H9 (cell line): ENCODE measurements at regions not wholly inside any gene's neighbourhood (a gene's known extent, or its start where the extent isn't known, plus 50 kb on each side); places are given as distances from the start of the nearest gene placed in this dataset.

Source experiments
- DNase-seq: peaks from one replicate; pipeline ENCODE4 v3.0.0-alpha.2; 2017
- H2AFZ ChIP-seq: one replicate; pipeline ENCODE4 v1.6.1; 2013; ENCODE audit warnings: mild to moderate bottlenecking, low read length, control low read depth, moderate library complexity
- H2AK5ac ChIP-seq: 2 replicates; pipeline ENCODE4 v1.6.1; 2013; ENCODE audit warnings: low read length, control low read depth, mixed read lengths; ENCODE audit not compliant: insufficient read length
- H2BK120ac ChIP-seq: one replicate; pipeline ENCODE4 v1.6.1; 2013; ENCODE audit warnings: low read depth, mild to moderate bottlenecking, low read length, control low read depth, inconsistent platforms; ENCODE audit not compliant: poor library complexity, severe bottlenecking
- H2BK12ac ChIP-seq: 2 replicates; pipeline ENCODE4 v1.6.1; 2013; ENCODE audit warnings: low read length, control low read depth, mixed read lengths, low read depth; ENCODE audit not compliant: insufficient read length
- H2BK15ac ChIP-seq: 2 replicates; pipeline ENCODE4 v1.6.1; 2013; ENCODE audit warnings: low read depth, low read length, control low read depth
- H2BK20ac ChIP-seq: one replicate; pipeline ENCODE4 v1.6.1; 2013; ENCODE audit warnings: low read depth, mild to moderate bottlenecking, low read length, control low read depth, inconsistent platforms; ENCODE audit not compliant: poor library complexity, severe bottlenecking
- H2BK5ac ChIP-seq: 2 replicates; pipeline ENCODE4 v1.6.1; 2013; ENCODE audit warnings: low read length, control low read depth, mixed read lengths; ENCODE audit not compliant: insufficient read length
- H3K14ac ChIP-seq: 2 replicates; pipeline ENCODE4 v1.6.1; 2013; ENCODE audit warnings: low read length, control low read depth; ENCODE audit not compliant: insufficient read depth
- H3K18ac ChIP-seq: 2 replicates; pipeline ENCODE4 v1.6.1; 2013; ENCODE audit warnings: low read depth, mild to moderate bottlenecking, mixed read lengths, low read length, control low read depth; ENCODE audit not compliant: insufficient read length
- H3K23ac ChIP-seq: 2 replicates; pipeline ENCODE4 v1.6.1; 2013; ENCODE audit warnings: low read length, control low read depth, mixed read lengths, low read depth; ENCODE audit not compliant: insufficient read length
- H3K23me2 ChIP-seq: 2 replicates; pipeline ENCODE4 v1.6.1; 2013; ENCODE audit warnings: low read depth, mild to moderate bottlenecking, mixed read lengths, low read length, control low read depth; ENCODE audit not compliant: insufficient read length, poor library complexity, severe bottlenecking
- H3K27ac ChIP-seq: 2 replicates; pipeline ENCODE4 v1.5.1; 2013; ENCODE audit warnings: low read length, control low read depth, mixed read lengths, low read depth; ENCODE audit not compliant: insufficient read length
- H3K27me3 ChIP-seq: 2 replicates; pipeline ENCODE4 v1.6.1; 2013; ENCODE audit warnings: low read length, control low read depth, inconsistent platforms; ENCODE audit not compliant: insufficient read depth
- H3K4ac ChIP-seq: 2 replicates; pipeline ENCODE4 v1.6.1; 2013; ENCODE audit warnings: low read depth, mild to moderate bottlenecking, control low read depth, inconsistent platforms, low read length, moderate library complexity
- H3K4me1 ChIP-seq: 2 replicates; pipeline ENCODE4 v1.6.1; 2013; ENCODE audit warnings: low read length, control low read depth, inconsistent platforms; ENCODE audit not compliant: insufficient read depth
- H3K4me2 ChIP-seq: 2 replicates; pipeline ENCODE4 v1.6.1; 2013; ENCODE audit warnings: low read length, control low read depth, mixed read lengths; ENCODE audit not compliant: insufficient read length, insufficient read depth
- H3K56ac ChIP-seq: 2 replicates; pipeline ENCODE4 v1.6.1; 2013; ENCODE audit warnings: low read depth, mild to moderate bottlenecking, mixed read lengths, low read length, control low read depth; ENCODE audit not compliant: insufficient read length
- H3K79me1 ChIP-seq: 2 replicates; pipeline ENCODE4 v1.6.1; 2013; ENCODE audit warnings: low read depth, mild to moderate bottlenecking, moderate library complexity, low read length, control low read depth, inconsistent platforms; ENCODE audit not compliant: insufficient read depth, poor library complexity, severe bottlenecking
- H3K79me2 ChIP-seq: 2 replicates; pipeline ENCODE4 v1.6.1; 2013; ENCODE audit warnings: low read length, control low read depth, inconsistent platforms; ENCODE audit not compliant: insufficient read depth
- H3K9ac ChIP-seq: 2 replicates; pipeline ENCODE4 v1.6.1; 2013; ENCODE audit warnings: low read length, control low read depth, mixed read lengths; ENCODE audit not compliant: insufficient read length; ENCODE audit errors: extremely low read depth
- H3K9me3 ChIP-seq: one replicate; pipeline ENCODE4 v1.6.1; 2013; ENCODE audit warnings: low read depth, low read length, inconsistent platforms; ENCODE audit not compliant: control insufficient read depth
- H3T11ph ChIP-seq: one replicate; pipeline ENCODE4 v1.6.1; 2013; ENCODE audit warnings: mild to moderate bottlenecking, low read length, control low read depth, inconsistent platforms
- H4K20me1 ChIP-seq: one replicate; pipeline ENCODE4 v1.6.1; 2013; ENCODE audit not compliant: control insufficient read depth, insufficient read length, insufficient read depth
- H4K5ac ChIP-seq: 2 replicates; pipeline ENCODE4 v1.6.1; 2013; ENCODE audit warnings: low read depth, mild to moderate bottlenecking, mixed read lengths, low read length, control low read depth; ENCODE audit not compliant: insufficient read length
- H4K8ac ChIP-seq: replicated peaks from 2 replicates; pipeline ENCODE4 v1.6.1; 2013; ENCODE audit warnings: low read length, control low read depth, mixed read lengths, low read depth; ENCODE audit not compliant: insufficient read length
- H4K91ac ChIP-seq: 2 replicates; pipeline ENCODE4 v1.6.1; 2013; ENCODE audit warnings: low read depth, mild to moderate bottlenecking, moderate library complexity, mixed read lengths, low read length, control low read depth; ENCODE audit not compliant: insufficient read length
- H3K27ac Mint-ChIP-seq, 3 experiments: 2 replicates in 2 of 3; 3 replicates in 1 of 3; pipeline ENCODE4 v1.8.0; 2020 to 2021; ENCODE audit warnings: mixed read lengths in 3 of 3, mild to moderate bottlenecking in 1 of 3, moderate library complexity in 1 of 3
- H3K27me3 Mint-ChIP-seq: 2 replicates; pipeline ENCODE4 v1.8.0; 2021; ENCODE audit warnings: low read depth, mild to moderate bottlenecking, moderate library complexity, mixed read lengths
- H3K36me3 Mint-ChIP-seq, 3 experiments: 2 replicates in 2 of 3; 3 replicates in 1 of 3; pipeline ENCODE4 v1.8.0; 2020 to 2021; ENCODE audit warnings: low read depth in 3 of 3, mixed read lengths in 3 of 3; ENCODE audit not compliant: insufficient read depth in 1 of 3
- H3K4me1 Mint-ChIP-seq, 2 experiments: 2 replicates each; pipeline ENCODE4 v1.8.0; 2020; ENCODE audit warnings: mixed read lengths in 2 of 2
- H3K4me3 Mint-ChIP-seq, 2 experiments: 2 replicates in 1 of 2; 3 replicates in 1 of 2; pipeline ENCODE4 v1.8.0; 2020 to 2021; ENCODE audit warnings: mild to moderate bottlenecking in 2 of 2, mixed read lengths in 2 of 2, moderate library complexity in 1 of 2
- H3K9me3 Mint-ChIP-seq, 2 experiments: 2 replicates in 1 of 2; 3 replicates in 1 of 2; pipeline ENCODE4 v1.8.0; 2020; ENCODE audit warnings: mild to moderate bottlenecking in 2 of 2, mixed read lengths in 2 of 2, moderate library complexity in 1 of 2
- WGBS: extraction: QIAGEN DNeasy Blood & Tissue Kit; methylation state at CpG from one replicate; pipeline ENCODE4 v1.1.7; 2013; ENCODE audit warnings: missing lambda C conversion rate, low lambda C conversion rate, mixed read lengths; ENCODE audit not compliant: insufficient read length; ENCODE audit errors: extremely low coverage; 5-methylcytosine and 5-hydroxymethylcytosine counted together
- TF ChIP-seq, protein P1 (sequence below): fragments of 200-600 bp; sonication (generic); conservative IDR thresholded peaks from 3 replicates; pipeline ENCODE4 v1.8.0; 2021; ENCODE audit warnings: antibody characterized with exemption, mild to moderate bottlenecking

DNA sequence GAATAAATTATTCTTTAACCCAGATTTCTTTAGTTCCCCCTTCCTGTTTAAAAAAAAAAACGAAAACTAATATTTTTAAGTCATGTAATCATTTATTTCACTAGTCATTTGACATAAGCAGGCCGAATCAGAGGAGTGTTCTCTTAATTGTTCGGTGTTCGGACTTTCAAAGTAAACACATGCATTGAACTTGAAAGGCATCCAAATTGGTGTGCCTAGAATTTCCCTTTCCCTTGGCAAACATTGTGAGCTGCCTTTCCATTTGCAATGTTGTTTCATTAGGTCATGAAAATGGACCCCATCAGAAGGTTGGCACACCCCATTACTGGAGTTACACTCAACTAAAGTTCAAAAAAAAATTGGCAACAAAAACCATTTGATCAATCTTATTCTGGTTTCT is 283.0 kb upstream of the MARCKS start:
- no CpG with 5 or more reads among the region's 4 CpGs for WGBS
- Histone ChIP-seq H3T11ph (no peak overlapping the region), H2AFZ (no peak overlapping the region), H3K23ac (no peak overlapping the region), H2BK120ac (no peak overlapping the region), H4K91ac (no peak overlapping the region), H3K4me2 (no peak overlapping the region), H4K20me1 (no peaks in the 10 kb centered on the region), H3K4ac (no peak overlapping the region), H2BK12ac (no peak overlapping the region), H3K79me2 (no peaks in the 10 kb centered on the region), H3K56ac (no peak overlapping the region), H4K8ac (no peak overlapping the region), H3K18ac (no peak overlapping the region), H3K27ac (no peak overlapping the region), H3K14ac (no peak overlapping the region), H3K9ac (no peak overlapping the region), H2BK15ac (no peak overlapping the region), H4K5ac (no peak overlapping the region), H3K23me2 (no peaks in the 10 kb centered on the region), H2BK5ac (no peak overlapping the region), H2BK20ac (no peak overlapping the region), H3K9me3 (no peaks in the 10 kb centered on the region), H3K4me1 (no peaks in the 10 kb centered on the region), H2AK5ac (no peak overlapping the region), H3K27me3 (no peaks in the 10 kb centered on the region), H3K79me1 (no peaks in the 10 kb centered on the region)
- no peak overlapping the region for H3K27ac Mint-ChIP-seq
- H3K4me3 Mint-ChIP-seq, result no peak overlapping the region
- DNase-seq, result no peak
- peaks cover 9 to 13% of the 10 kb centered on the region in 2 experiments; a peak in 3 of 5 replicates for H3K9me3 Mint-ChIP-seq
- H3K27me3 Mint-ChIP-seq, result no peaks in the 10 kb centered on the region
- TF ChIP-seq, protein P1, sequence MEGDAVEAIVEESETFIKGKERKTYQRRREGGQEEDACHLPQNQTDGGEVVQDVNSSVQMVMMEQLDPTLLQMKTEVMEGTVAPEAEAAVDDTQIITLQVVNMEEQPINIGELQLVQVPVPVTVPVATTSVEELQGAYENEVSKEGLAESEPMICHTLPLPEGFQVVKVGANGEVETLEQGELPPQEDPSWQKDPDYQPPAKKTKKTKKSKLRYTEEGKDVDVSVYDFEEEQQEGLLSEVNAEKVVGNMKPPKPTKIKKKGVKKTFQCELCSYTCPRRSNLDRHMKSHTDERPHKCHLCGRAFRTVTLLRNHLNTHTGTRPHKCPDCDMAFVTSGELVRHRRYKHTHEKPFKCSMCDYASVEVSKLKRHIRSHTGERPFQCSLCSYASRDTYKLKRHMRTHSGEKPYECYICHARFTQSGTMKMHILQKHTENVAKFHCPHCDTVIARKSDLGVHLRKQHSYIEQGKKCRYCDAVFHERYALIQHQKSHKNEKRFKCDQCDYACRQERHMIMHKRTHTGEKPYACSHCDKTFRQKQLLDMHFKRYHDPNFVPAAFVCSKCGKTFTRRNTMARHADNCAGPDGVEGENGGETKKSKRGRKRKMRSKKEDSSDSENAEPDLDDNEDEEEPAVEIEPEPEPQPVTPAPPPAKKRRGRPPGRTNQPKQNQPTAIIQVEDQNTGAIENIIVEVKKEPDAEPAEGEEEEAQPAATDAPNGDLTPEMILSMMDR, result no peak
- peaks cover 2 to 10% (median 4%) of the 10 kb centered on the region in 3 experiments; a peak in 5 of 7 replicates for H3K36me3 Mint-ChIP-seq
- peaks cover 4% of the 10 kb centered on the region in 2 experiments; a peak in 3 of 4 replicates for H3K4me1 Mint-ChIP-seq
